ENCODE measurements at regions not wholly inside any gene's neighbourhood (a gene's known extent, or its start where the extent isn't known, plus 50 kb on each side); places are given as distances from the start of the nearest gene placed in this dataset.
A peak's percentile ranks its signal among the peaks of the same experiment; 100 is the strongest.
"Not testable (repeated sequence)": the region's sequence is repeated elsewhere in the genome, so short reads cannot be mapped to it uniquely, and the experiment has no call there.

GRCh38 chr7:84912993-84913635, 273.7 kb downstream of the SEMA3D start:
- Histone ChIP-seq H3K9ac (ENCODE audit: low read depth, low read length) (peak overlapping the region; percentile 41; the same call in 1 of the 2 replicates), H3K27me3 (ENCODE audit: control insufficient read depth, insufficient read depth, low read length) (no peaks in the 10 kb centered on the region), H3K9me3 (ENCODE audit: control insufficient read depth, insufficient read depth, low read length) (no peaks in the 10 kb centered on the region), H3K36me3 (ENCODE audit: control insufficient read depth, insufficient read depth, low read length) (no peaks in the 10 kb centered on the region), H3K4me3 (ENCODE audit: low read depth, low read length) (no peak overlapping the region), H3K27ac (ENCODE audit: low read depth, low read length) (peak overlapping the region; percentile 32), H3K4me1 (ENCODE audit: control insufficient read depth, insufficient read depth, low read length) (peaks cover 33% of the 10 kb centered on the region)

- Histone ChIP-seq H3K9ac (ENCODE audit: low read depth, low read length) (0 out of 2 replicates have a peak overlapping the region, but pooled peaks have one; percentile 25), H3K36me3 (ENCODE audit: control insufficient read depth, insufficient read depth, low read length) (no peaks in the 10 kb centered on the region), H3K4me1 (ENCODE audit: control insufficient read depth, insufficient read depth, low read length) (peaks cover 33% of the 10 kb centered on the region), H3K9me3 (ENCODE audit: control insufficient read depth, insufficient read depth, low read length) (no peaks in the 10 kb centered on the region), H3K27ac (ENCODE audit: low read depth, low read length) (peak overlapping the region; percentile 86), H3K4me3 (ENCODE audit: low read depth, low read length) (no peak overlapping the region), H3K27me3 (ENCODE audit: control insufficient read depth, insufficient read depth, low read length) (no peaks in the 10 kb centered on the region)
These were observed 274.3 kb downstream of the SEMA3D start for GRCh38 chr7:84912537-84912936.

GRCh38 chr7:84912018-84912417, 274.8 kb downstream of the SEMA3D start:
- Histone ChIP-seq H3K4me1 (ENCODE audit: control insufficient read depth, insufficient read depth, low read length) (peaks cover 33% of the 10 kb centered on the region), H3K27ac (ENCODE audit: low read depth, low read length) (peak overlapping the region; percentile 86), H3K9me3 (ENCODE audit: control insufficient read depth, insufficient read depth, low read length) (no peaks in the 10 kb centered on the region), H3K9ac (ENCODE audit: low read depth, low read length) (peak overlapping the region; percentile 25; the same call in 1 of the 2 replicates), H3K4me3 (ENCODE audit: low read depth, low read length) (no peak overlapping the region), H3K36me3 (ENCODE audit: control insufficient read depth, insufficient read depth, low read length) (no peaks in the 10 kb centered on the region), H3K27me3 (ENCODE audit: control insufficient read depth, insufficient read depth, low read length) (no peaks in the 10 kb centered on the region)

- Histone ChIP-seq H3K4me1 (ENCODE audit: control insufficient read depth, insufficient read depth, low read length) (peaks cover 33% of the 10 kb centered on the region), H3K27me3 (ENCODE audit: control insufficient read depth, insufficient read depth, low read length) (no peaks in the 10 kb centered on the region), H3K36me3 (ENCODE audit: control insufficient read depth, insufficient read depth, low read length) (no peaks in the 10 kb centered on the region), H3K4me3 (ENCODE audit: low read depth, low read length) (no peak overlapping the region), H3K9ac (ENCODE audit: low read depth, low read length) (no peak overlapping the region), H3K9me3 (ENCODE audit: control insufficient read depth, insufficient read depth, low read length) (no peaks in the 10 kb centered on the region), H3K27ac (ENCODE audit: low read depth, low read length) (peak overlapping the region; percentile 86)
These were observed 275.8 kb downstream of the SEMA3D start for GRCh38 chr7:84911077-84911476.

- H3K9ac ChIP-seq (ENCODE audit: low read depth, low read length); H3K36me3 ChIP-seq (ENCODE audit: control insufficient read depth, insufficient read depth, low read length); H3K27me3 ChIP-seq (ENCODE audit: control insufficient read depth, insufficient read depth, low read length); H3K9me3 ChIP-seq (ENCODE audit: control insufficient read depth, insufficient read depth, low read length); H3K4me3 ChIP-seq (ENCODE audit: low read depth, low read length): not testable (repeated sequence)
- H3K27ac ChIP-seq (ENCODE audit: low read depth, low read length), result peak overlapping the region; percentile 26
- peaks cover 33% of the 10 kb centered on the region for H3K4me1 ChIP-seq (ENCODE audit: control insufficient read depth, insufficient read depth, low read length)
These were observed 276.5 kb downstream of the SEMA3D start for GRCh38 chr7:84910322-84910721.

- H3K9ac ChIP-seq (ENCODE audit: low read depth, low read length), result no peak overlapping the region
- H3K27me3 ChIP-seq (ENCODE audit: control insufficient read depth, insufficient read depth, low read length), result no peaks in the 10 kb centered on the region
- H3K36me3 ChIP-seq (ENCODE audit: control insufficient read depth, insufficient read depth, low read length), result no peaks in the 10 kb centered on the region
- H3K9me3 ChIP-seq (ENCODE audit: control insufficient read depth, insufficient read depth, low read length), result no peaks in the 10 kb centered on the region
- H3K4me1 ChIP-seq (ENCODE audit: control insufficient read depth, insufficient read depth, low read length), result peaks cover 22% of the 10 kb centered on the region
- H3K27ac ChIP-seq (ENCODE audit: low read depth, low read length), result no peak overlapping the region
- H3K4me3 ChIP-seq (ENCODE audit: low read depth, low read length), result no peak overlapping the region
These were observed 278.6 kb downstream of the SEMA3D start for GRCh38 chr7:84908196-84908793.

- H3K9ac ChIP-seq (ENCODE audit: low read depth, low read length), result no peak overlapping the region
- peaks cover 11% of the 10 kb centered on the region for H3K4me1 ChIP-seq (ENCODE audit: control insufficient read depth, insufficient read depth, low read length)
- no peaks in the 10 kb centered on the region for H3K36me3 ChIP-seq (ENCODE audit: control insufficient read depth, insufficient read depth, low read length)
These were observed 280.0 kb downstream of the SEMA3D start for GRCh38 chr7:84906889-84907288.

GRCh38 chr7:84904561-84904960, 282.3 kb downstream of the SEMA3D start:
- Histone ChIP-seq H3K9ac (ENCODE audit: low read depth, low read length) (no peak overlapping the region), H3K27ac (ENCODE audit: low read depth, low read length) (no peak overlapping the region), H3K27me3 (ENCODE audit: control insufficient read depth, insufficient read depth, low read length) (no peaks in the 10 kb centered on the region), H3K9me3 (ENCODE audit: control insufficient read depth, insufficient read depth, low read length) (no peaks in the 10 kb centered on the region), H3K36me3 (ENCODE audit: control insufficient read depth, insufficient read depth, low read length) (no peaks in the 10 kb centered on the region), H3K4me1 (ENCODE audit: control insufficient read depth, insufficient read depth, low read length) (no peaks in the 10 kb centered on the region), H3K4me3 (ENCODE audit: low read depth, low read length) (no peak overlapping the region)

More at GRCh38 chr7:84906889-84907288, 280.0 kb downstream of the SEMA3D start:
- Histone ChIP-seq H3K9me3 (ENCODE audit: control insufficient read depth, insufficient read depth, low read length) (no peaks in the 10 kb centered on the region), H3K4me3 (ENCODE audit: low read depth, low read length) (no peak overlapping the region), H3K27ac (ENCODE audit: low read depth, low read length) (no peak overlapping the region), H3K27me3 (ENCODE audit: control insufficient read depth, insufficient read depth, low read length) (no peaks in the 10 kb centered on the region)

GRCh38 chr7:84901366-84901765, 285.5 kb downstream of the SEMA3D start:
- no peaks in the 10 kb centered on the region for H3K36me3 ChIP-seq (ENCODE audit: control insufficient read depth, insufficient read depth, low read length)
- no peak overlapping the region for H3K9ac ChIP-seq (ENCODE audit: low read depth, low read length)
- H3K4me1 ChIP-seq (ENCODE audit: control insufficient read depth, insufficient read depth, low read length), result no peaks in the 10 kb centered on the region
- H3K27me3 ChIP-seq (ENCODE audit: control insufficient read depth, insufficient read depth, low read length), result no peaks in the 10 kb centered on the region
- no peak overlapping the region for H3K4me3 ChIP-seq (ENCODE audit: low read depth, low read length)
- no peak overlapping the region for H3K27ac ChIP-seq (ENCODE audit: low read depth, low read length)
- H3K9me3 ChIP-seq (ENCODE audit: control insufficient read depth, insufficient read depth, low read length), result no peaks in the 10 kb centered on the region

- Histone ChIP-seq H3K9ac (ENCODE audit: low read depth, low read length) (no peak overlapping the region), H3K36me3 (ENCODE audit: control insufficient read depth, insufficient read depth, low read length) (no peaks in the 10 kb centered on the region), H3K9me3 (ENCODE audit: control insufficient read depth, insufficient read depth, low read length) (peaks cover 6% of the 10 kb centered on the region; the same call in 1 of the 2 replicates), H3K4me3 (ENCODE audit: low read depth, low read length) (no peak overlapping the region), H3K4me1 (ENCODE audit: control insufficient read depth, insufficient read depth, low read length) (no peaks in the 10 kb centered on the region), H3K27ac (ENCODE audit: low read depth, low read length) (no peak overlapping the region), H3K27me3 (ENCODE audit: control insufficient read depth, insufficient read depth, low read length) (no peaks in the 10 kb centered on the region)
These were observed 286.6 kb downstream of the SEMA3D start for GRCh38 chr7:84900215-84900614.

GRCh38 chr7:84895563-84895962, 291.3 kb downstream of the SEMA3D start:
- Histone ChIP-seq H3K9me3 (ENCODE audit: control insufficient read depth, insufficient read depth, low read length) (peaks cover 6% of the 10 kb centered on the region; the same call in 1 of the 2 replicates), H3K27ac (ENCODE audit: low read depth, low read length) (no peak overlapping the region), H3K4me3 (ENCODE audit: low read depth, low read length) (no peak overlapping the region), H3K4me1 (ENCODE audit: control insufficient read depth, insufficient read depth, low read length) (no peaks in the 10 kb centered on the region), H3K27me3 (ENCODE audit: control insufficient read depth, insufficient read depth, low read length) (no peaks in the 10 kb centered on the region), H3K9ac (ENCODE audit: low read depth, low read length) (no peak overlapping the region), H3K36me3 (ENCODE audit: control insufficient read depth, insufficient read depth, low read length) (no peaks in the 10 kb centered on the region)
